Ovary (tissue), 7 donors: ENCODE measurements at regions not wholly inside any gene's neighbourhood (a gene's known extent, or its start where the extent isn't known, plus 50 kb on each side); places are given as distances from the start of the nearest gene placed in this dataset.

ENCODE experiments used
- DNase-seq, 5 donors: peaks; one replicate each; pipeline ENCODE4 v3.0.0-alpha.2; 2019 to 2020
- H3K27ac ChIP-seq, 2 donors: fragments of 200-600 bp; one replicate each; pipeline versions ENCODE4 v1.5.1 to v1.8.0; 2019 to 2022
- H3K27me3 ChIP-seq: fragments of 200-600 bp; one replicate; pipeline ENCODE4 v1.8.0; 2022
- H3K36me3 ChIP-seq: fragments of 200-600 bp; sonication (generic); one replicate; pipeline ENCODE4 v1.5.1; 2019
- H3K4me1 ChIP-seq: one replicate; pipeline ENCODE4 v1.8.1; 2013; ENCODE audit warnings: mild to moderate bottlenecking, moderate library complexity; ENCODE audit not compliant: insufficient read depth
- H3K4me3 ChIP-seq: fragments of 200-600 bp; sonication (generic); one replicate; pipeline ENCODE4 v1.5.1; 2017
- H3K9me3 ChIP-seq, 2 donors: fragments of 200-600 bp in 1 of 2; sonication (generic) in 1 of 2; one replicate each; pipeline versions ENCODE4 v1.5.1 to v1.8.1; 2013 to 2019; ENCODE audit warnings: mild to moderate bottlenecking in 1 of 2, moderate library complexity in 1 of 2
- CTCF ChIP-seq, 3 donors: fragments of 450-650 bp in 2 of 3; fragments of 200-600 bp in 1 of 3; IDR thresholded peaks; one replicate each; pipeline versions ENCODE4 v1.5.1 to v1.8.0; 2016 to 2022; ENCODE audit warnings: antibody characterized with exemption in 3 of 3, mild to moderate bottlenecking in 1 of 3
- EP300 ChIP-seq: sonication (generic); formaldehyde crosslinking; IDR thresholded peaks from one replicate; pipeline ENCODE4 v1.6.1; 2017; ENCODE audit warnings: antibody characterized with exemption
- POLR2A ChIP-seq: fragments of 450-650 bp; IDR thresholded peaks from one replicate; pipeline ENCODE4 v1.6.1; 2017; ENCODE audit warnings: antibody characterized with exemption, mild to moderate bottlenecking, moderate library complexity
- WGBS, 3 donors: extraction: QIAGEN DNeasy Blood & Tissue Kit in 1 of 3; methylation state at CpG; one replicate each; pipeline versions ENCODE4 v1.1.5 to v1.1.7; 2013 to 2017; 5-methylcytosine and 5-hydroxymethylcytosine counted together
- intact Hi-C, 4 donors: fragments of 100-400 bp; cut with DNase I; formaldehyde crosslinking; loops; one replicate each; pipeline versions ENCODE4 v1.11.0 to v1.15.1; 2022 to 2023
- donor health status: DM: no; HTN: no; CAD: no; lungs with moderate emphysema.
- donor health status: DM: no; HTN: no; CAD: no.
- donor health status: Bipolar disorder and iron deficiency.
- donor health status: DM: no; HTN: no; CAD: no.
- donor health status: DM: yes; HTN: yes; CAD: no.

DNA sequence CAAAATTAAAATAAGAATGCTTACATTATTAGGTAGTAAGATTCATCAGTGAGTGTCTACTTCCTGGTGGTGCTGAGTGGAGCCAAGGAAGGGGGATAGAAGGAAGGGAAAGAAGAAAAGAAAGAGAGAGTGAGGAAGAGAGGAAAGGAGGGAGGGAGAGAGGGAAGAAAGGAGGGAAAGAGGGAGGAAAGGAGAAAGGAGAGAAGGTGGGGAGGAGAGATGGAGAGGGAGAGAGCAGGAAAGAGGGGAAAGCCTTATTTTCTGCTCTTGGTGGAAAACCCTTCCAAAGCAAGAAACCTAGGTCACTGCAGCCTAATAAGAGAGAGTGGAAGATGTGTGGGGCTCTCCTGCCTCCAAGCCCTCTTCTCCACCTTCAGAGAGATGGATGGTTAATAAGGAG lies 90.2 kb upstream of the EEF1E1 start:
- Histone ChIP-seq H3K27ac (no peak overlapping the region), H3K4me3 (no peak overlapping the region), H3K36me3 (no peaks in the 10 kb centered on the region), H3K9me3 (no peaks in the 10 kb centered on the region), H3K4me1 (no peaks in the 10 kb centered on the region), H3K27me3 (no peaks in the 10 kb centered on the region)
- TF ChIP-seq POLR2A (no peak), CTCF (IDR thresholded peaks at IDR 0.05) (no peak), EP300 (no peak)
- intact Hi-C loops, result no loop called here
- DNase-seq, result no peak

- H3K36me3 ChIP-seq, result no peaks in the 10 kb centered on the region
- H3K4me1 ChIP-seq, result no peaks in the 10 kb centered on the region
- TF ChIP-seq EP300, result no peak
- TF ChIP-seq POLR2A, result no peak
- TF ChIP-seq CTCF (IDR thresholded peaks at IDR 0.05), result no peak
- no peaks in the 10 kb centered on the region for H3K9me3 ChIP-seq
- intact Hi-C loops, result no loop called here
- H3K27me3 ChIP-seq, result no peaks in the 10 kb centered on the region
- WGBS, 3 donors, result 58 to 61% (median 60%) methylated on average over 5 of the region's 5 CpGs
- no peak overlapping the region for H3K4me3 ChIP-seq
- H3K27ac ChIP-seq, result no peak overlapping the region
- DNase-seq, result no peak
These were observed 89.7 kb upstream of the EEF1E1 start for GRCh38 chr6:8192067-8192466.

DNA sequence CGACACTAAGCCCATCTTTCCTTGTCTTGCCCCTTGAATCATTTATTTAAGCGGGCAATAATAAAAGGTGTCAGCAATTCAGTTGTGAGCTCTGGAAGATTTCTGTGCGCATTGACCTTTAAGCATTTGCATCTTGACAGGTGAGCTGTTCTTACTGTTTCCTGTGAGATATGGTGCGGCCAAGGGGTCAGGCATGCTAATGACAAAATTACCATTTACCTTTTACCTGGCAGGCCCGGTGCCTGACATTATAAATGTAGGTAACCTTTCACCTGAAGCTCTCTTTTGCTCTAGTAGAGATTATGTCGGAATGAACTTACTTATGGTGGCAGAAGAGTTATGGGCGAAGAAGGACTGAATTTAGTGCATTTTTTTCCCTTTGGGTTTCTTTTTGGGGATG lies 89.3 kb upstream of the EEF1E1 start:
- Histone ChIP-seq H3K4me3 (no peak overlapping the region), H3K4me1 (no peaks in the 10 kb centered on the region), H3K27ac (no peak overlapping the region), H3K9me3 (no peaks in the 10 kb centered on the region), H3K36me3 (no peaks in the 10 kb centered on the region), H3K27me3 (no peaks in the 10 kb centered on the region)
- intact Hi-C loops, result no loop called here
- TF ChIP-seq CTCF (IDR thresholded peaks at IDR 0.05) (no peak), POLR2A (no peak), EP300 (no peak)
- no peak for DNase-seq
- 55 to 65% (median 57%) methylated on average over 7 of the region's 7 CpGs for WGBS, 3 donors

DNA sequence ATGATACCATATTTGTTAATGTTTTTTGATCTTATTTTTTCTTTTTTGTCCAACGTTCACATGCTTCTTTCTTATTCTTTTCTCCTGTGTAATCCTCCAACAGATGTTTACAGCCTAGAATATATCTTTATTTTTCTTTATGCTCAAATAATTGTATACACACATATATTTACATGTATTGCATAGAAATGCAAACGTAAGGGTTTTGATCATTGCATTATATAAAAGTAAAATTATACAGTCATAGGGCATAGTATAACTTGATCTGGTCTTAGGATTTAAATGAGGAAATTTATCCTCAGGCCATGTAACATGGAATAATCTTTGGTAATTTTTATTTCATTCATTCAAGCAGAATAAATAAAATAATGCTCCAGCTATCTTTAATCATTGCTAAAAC lies 84.9 kb upstream of the EEF1E1 start:
- Histone ChIP-seq H3K27me3 (no peaks in the 10 kb centered on the region), H3K4me1 (peaks cover 4% of the 10 kb centered on the region), H3K36me3 (no peaks in the 10 kb centered on the region), H3K9me3 (no peaks in the 10 kb centered on the region), H3K27ac (no peak overlapping the region), H3K4me3 (no peak overlapping the region)
- TF ChIP-seq EP300 (no peak), POLR2A (no peak), CTCF (IDR thresholded peaks at IDR 0.05) (no peak)
- DNase-seq, result no peak
- 80 to 85% (median 82%) methylated on average over 2 of the region's 2 CpGs for WGBS, 3 donors
- intact Hi-C loops, result no loop called here
